ENCODE measurements at regions not wholly inside any gene's neighbourhood (a gene's known extent, or its start where the extent isn't known, plus 50 kb on each side); places are given as distances from the start of the nearest gene placed in this dataset.

DNA sequence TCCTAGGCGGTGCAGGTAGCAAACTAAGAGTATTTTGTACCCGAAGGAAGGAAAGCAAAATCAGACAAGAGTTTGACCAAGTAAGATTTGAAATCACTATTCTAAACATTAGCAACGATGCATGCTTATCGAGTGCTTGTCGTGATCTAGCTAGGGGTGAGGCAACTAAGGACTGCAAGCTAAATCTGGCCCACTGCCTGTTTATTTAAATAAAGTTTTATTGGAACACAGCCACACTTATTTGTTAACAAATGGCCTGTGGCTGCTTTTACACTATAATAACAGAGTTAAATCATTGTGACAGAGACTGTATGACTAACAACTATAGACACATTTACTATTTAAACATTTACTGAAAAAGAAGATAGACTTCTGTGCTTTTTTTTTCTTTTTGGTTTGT, 983.6 kb downstream of the VRK1 start:
- no peak for DNase-seq
- no peak overlapping the region for H3K4me3 Mint-ChIP-seq
- no peak overlapping the region for H3K27ac Mint-ChIP-seq
- H3K9me3 Mint-ChIP-seq, result peaks cover 2 to 5% of the 10 kb centered on the region in 2 donors
- H3K36me3 Mint-ChIP-seq (ENCODE audit: insufficient read depth in 2 of 2), result no peaks in the 10 kb centered on the region
- peaks cover 45% of the 10 kb centered on the region for H3K4me1 Mint-ChIP-seq (ENCODE audit: low read depth)
- ATAC-seq (replicated peaks in 1 of 2), result no peak
- H3K27me3 Mint-ChIP-seq (ENCODE audit: low read depth), result no peaks in the 10 kb centered on the region

DNA sequence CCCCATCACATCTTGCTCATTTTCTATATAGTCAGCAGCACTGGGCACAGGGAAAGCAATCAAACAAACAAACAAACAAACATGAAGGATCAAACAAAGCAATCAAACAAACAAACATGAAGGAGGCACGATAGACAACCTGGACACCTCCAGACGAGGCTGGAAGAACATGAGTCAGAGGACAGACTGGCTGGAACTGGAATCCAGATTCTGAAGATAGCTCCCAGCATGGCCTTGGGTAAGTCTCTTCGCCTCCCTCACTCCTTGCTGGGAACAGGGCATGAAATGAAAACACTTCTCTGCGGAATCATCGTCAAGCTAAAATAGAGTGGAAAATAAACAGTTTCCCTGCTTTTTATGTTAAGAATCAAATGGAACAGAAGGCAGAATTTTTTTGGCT, 984.8 kb downstream of the VRK1 start:
- Mint-ChIP-seq H3K9me3 (peaks cover 2 to 5% of the 10 kb centered on the region in 2 donors), H3K27me3 (ENCODE audit: low read depth) (no peaks in the 10 kb centered on the region), H3K27ac (no peak overlapping the region), H3K4me3 (peak overlapping the region in 1 of 2 donors; percentile 33), H3K4me1 (ENCODE audit: low read depth) (peaks cover 43% of the 10 kb centered on the region), H3K36me3 (ENCODE audit: insufficient read depth in 2 of 2) (no peaks in the 10 kb centered on the region)
- DNase-seq (no peak), ATAC-seq (replicated peaks in 1 of 2) (no peak)

DNA sequence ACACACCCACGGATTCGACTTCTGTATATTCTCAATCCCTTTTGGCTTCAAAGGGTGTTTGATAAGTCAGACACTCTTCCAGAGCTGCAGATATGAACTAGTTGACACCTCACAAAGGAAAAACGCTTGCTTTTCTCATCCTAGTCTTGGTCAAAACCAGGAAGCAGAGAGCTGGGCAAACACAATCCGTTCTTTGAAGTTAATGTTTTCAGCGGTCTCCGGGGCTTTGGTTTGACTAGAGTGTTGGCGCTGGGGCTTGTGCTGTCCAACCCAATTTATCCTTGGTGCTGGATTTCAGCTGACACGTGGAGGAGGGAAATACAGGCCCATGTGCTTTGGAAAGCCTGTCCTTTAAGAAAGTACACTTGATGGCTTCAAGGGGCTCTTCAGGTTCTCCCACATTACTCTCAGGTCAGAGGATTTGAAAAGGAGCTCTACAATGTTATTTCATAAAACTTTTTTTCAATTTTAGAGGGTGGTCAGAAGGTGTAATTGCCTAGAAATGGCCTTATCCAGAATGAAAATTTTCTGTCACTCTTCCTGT, 985.8 kb downstream of the VRK1 start:
- Mint-ChIP-seq H3K4me3 (no peak overlapping the region), H3K36me3 (ENCODE audit: insufficient read depth in 2 of 2) (no peaks in the 10 kb centered on the region), H3K27me3 (ENCODE audit: low read depth) (no peaks in the 10 kb centered on the region), H3K9me3 (peaks cover 2 to 5% of the 10 kb centered on the region in 2 donors), H3K4me1 (ENCODE audit: low read depth) (peaks cover 33% of the 10 kb centered on the region), H3K27ac (no peak overlapping the region)
- no peak for ATAC-seq (replicated peaks in 1 of 2)
- no peak for DNase-seq

DNA sequence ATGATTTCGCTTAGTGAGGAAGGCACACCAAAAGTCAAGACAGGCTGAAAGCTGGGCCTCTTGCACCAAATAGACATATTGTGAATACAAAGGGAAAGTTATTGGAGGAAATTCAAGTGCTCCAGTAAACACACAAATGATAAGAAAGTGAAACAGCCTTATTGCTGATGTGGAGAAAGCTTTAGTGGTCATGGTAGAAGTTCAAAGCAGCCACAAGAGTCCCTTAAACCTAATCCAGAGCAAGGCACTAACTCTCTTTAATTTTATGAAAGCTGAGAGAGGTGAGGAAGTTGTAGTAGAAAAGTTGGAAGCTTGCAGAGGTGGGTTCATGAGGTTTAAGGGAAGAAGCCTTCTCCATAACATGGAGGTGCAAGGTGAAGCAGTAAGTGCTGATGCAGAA, 988.3 kb downstream of the VRK1 start:
- Mint-ChIP-seq H3K4me3 (no peak overlapping the region), H3K36me3 (ENCODE audit: insufficient read depth in 2 of 2) (no peaks in the 10 kb centered on the region), H3K27me3 (ENCODE audit: low read depth) (no peaks in the 10 kb centered on the region), H3K4me1 (ENCODE audit: low read depth) (peaks cover 27% of the 10 kb centered on the region), H3K9me3 (peaks cover 0 to 1% of the 10 kb centered on the region in 2 donors), H3K27ac (peak overlapping the region; percentile 18)
- DNase-seq (no peak), ATAC-seq (replicated peaks in 1 of 2) (no peak)

DNA sequence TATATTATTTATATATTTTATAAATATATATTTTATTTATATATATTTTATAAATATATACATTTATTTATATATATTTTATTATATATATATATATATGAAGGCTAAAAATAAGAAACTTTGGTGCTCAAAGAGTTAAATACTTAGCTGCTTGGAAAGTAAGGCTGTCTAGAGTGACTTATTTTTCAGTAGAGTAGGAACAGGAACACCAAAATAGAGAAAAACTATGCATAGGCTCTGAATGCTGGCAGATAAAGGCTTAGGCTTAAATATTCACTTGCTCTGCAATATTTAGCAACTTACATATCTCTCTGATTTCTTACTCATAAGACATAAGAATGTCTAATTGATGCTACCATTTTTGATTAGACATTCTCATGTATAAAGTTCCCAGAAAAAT, 991.2 kb downstream of the VRK1 start:
- H3K4me3 Mint-ChIP-seq, result no peak overlapping the region
- no peak overlapping the region for H3K27ac Mint-ChIP-seq
- H3K9me3 Mint-ChIP-seq, result no peaks in the 10 kb centered on the region
- H3K27me3 Mint-ChIP-seq (ENCODE audit: low read depth), result no peaks in the 10 kb centered on the region
- H3K4me1 Mint-ChIP-seq (ENCODE audit: low read depth), result peaks cover 20% of the 10 kb centered on the region
- peak in 1 of 2 donors; percentile 52 for ATAC-seq (replicated peaks in 1 of 2)
- no peaks in the 10 kb centered on the region for H3K36me3 Mint-ChIP-seq (ENCODE audit: insufficient read depth in 2 of 2)
- DNase-seq, result no peak

DNA sequence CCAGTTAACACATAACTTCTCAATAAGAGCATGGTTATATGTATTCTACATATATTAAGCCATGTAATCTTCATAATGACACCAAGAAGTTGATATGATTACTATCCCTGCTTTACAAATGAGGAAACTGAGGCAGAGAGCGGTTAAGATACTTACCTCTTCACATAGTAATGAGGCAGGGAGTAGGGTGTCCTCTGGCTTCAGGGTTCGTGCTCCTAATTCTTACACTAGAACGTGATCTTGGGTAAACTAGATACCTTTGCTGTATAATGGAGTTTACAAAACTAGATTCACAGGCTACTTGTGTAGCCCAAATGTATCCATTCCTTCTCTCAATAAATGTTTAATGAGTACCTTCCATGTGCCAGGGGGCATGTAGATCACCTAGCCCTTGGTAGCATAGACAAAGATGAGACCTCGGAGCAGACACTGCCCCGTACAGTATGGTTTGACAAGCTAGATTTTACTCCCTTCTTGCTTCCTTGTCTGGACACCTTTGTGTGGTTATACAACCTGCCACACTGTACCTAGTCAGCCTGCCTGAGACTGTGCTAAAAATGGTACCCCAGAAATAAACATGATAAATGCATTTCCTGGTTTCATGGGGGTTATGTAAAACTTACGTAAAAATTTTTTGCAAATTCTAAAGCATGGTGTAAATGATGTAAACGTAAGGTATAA, 991.8 kb downstream of the VRK1 start:
- no peak overlapping the region for H3K27ac Mint-ChIP-seq
- no peaks in the 10 kb centered on the region for H3K9me3 Mint-ChIP-seq
- DNase-seq (no peak), ATAC-seq (replicated peaks in 1 of 2) (peak; percentile 58)
- H3K4me3 Mint-ChIP-seq, result no peak overlapping the region
- no peaks in the 10 kb centered on the region for H3K27me3 Mint-ChIP-seq (ENCODE audit: low read depth)
- no peaks in the 10 kb centered on the region for H3K36me3 Mint-ChIP-seq (ENCODE audit: insufficient read depth in 2 of 2)
- peaks cover 18% of the 10 kb centered on the region for H3K4me1 Mint-ChIP-seq (ENCODE audit: low read depth)

DNA sequence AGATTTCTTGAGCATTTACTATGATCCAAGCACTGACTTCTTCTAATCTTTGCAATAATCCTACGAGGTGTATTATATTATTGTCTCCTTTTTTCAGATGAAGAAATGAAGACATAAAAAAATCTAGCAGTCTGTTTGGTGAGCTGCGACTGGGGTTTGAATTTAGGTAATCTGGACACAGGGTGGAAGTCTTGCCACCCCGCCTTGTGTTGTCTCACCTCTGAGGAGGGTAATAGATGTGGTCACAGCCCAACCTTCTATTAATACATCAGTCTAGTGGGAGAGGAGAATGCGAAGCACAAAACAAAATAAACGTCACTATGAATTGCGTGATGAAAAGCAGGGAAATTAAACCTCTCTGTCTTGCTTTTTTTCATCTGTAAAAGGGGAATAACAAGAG, 993.9 kb downstream of the VRK1 start:
- DNase-seq, result no peak
- Mint-ChIP-seq H3K4me3 (no peak overlapping the region), H3K27ac (no peak overlapping the region), H3K9me3 (no peaks in the 10 kb centered on the region), H3K36me3 (ENCODE audit: insufficient read depth in 2 of 2) (no peaks in the 10 kb centered on the region), H3K27me3 (ENCODE audit: low read depth) (no peaks in the 10 kb centered on the region), H3K4me1 (ENCODE audit: low read depth) (no peaks in the 10 kb centered on the region)
- no peak for ATAC-seq (replicated peaks in 1 of 2)

DNA sequence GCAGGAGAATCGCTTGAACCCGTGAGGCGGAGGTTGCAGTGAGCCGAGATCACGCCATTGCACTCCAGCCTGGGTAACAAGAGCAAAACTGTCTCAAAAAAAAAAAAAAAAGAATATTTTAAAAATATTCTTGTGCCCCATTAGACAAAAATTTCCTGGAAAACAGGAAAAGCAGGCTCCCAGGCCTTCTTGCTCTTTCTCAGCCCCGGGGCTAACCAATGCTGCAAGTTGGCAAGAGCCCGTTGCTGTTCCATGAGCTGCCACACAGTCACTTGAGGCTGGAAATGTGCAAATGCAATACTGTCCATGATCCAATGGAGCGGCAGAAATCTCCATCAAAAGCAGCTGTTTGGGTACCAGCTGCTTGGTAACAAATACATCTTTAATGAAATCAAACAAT, 994.7 kb downstream of the VRK1 start:
- Mint-ChIP-seq H3K27me3 (ENCODE audit: low read depth) (no peaks in the 10 kb centered on the region), H3K9me3 (no peaks in the 10 kb centered on the region), H3K36me3 (ENCODE audit: insufficient read depth in 2 of 2) (no peaks in the 10 kb centered on the region), H3K4me1 (ENCODE audit: low read depth) (peaks cover 6% of the 10 kb centered on the region), H3K4me3 (no peak overlapping the region), H3K27ac (no peak overlapping the region)
- DNase-seq (no peak), ATAC-seq (replicated peaks in 1 of 2) (no peak)

DNA sequence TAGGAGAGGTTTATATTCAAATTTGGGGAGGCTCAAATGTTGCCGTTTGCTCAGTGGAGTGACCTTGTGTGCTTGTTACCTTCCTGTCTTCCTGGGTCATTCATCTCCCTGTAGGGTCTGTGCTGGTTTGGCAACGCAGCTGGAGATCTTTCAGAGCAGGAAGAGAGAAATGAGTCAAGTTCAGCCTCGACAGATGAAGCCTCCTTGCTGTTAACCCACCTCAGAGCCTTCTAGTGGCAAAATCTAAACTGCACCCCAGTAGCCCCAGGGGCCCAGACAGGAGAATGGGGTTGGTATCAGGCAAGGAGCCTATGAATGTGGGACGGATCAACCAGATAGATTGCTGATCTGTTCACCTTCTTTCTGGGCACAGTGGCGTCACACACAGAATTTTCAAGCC, 999.3 kb downstream of the VRK1 start:
- Mint-ChIP-seq H3K4me1 (ENCODE audit: low read depth) (peaks cover 20% of the 10 kb centered on the region), H3K9me3 (no peaks in the 10 kb centered on the region), H3K27me3 (ENCODE audit: low read depth) (no peaks in the 10 kb centered on the region), H3K4me3 (no peak overlapping the region), H3K36me3 (ENCODE audit: insufficient read depth in 2 of 2) (no peaks in the 10 kb centered on the region), H3K27ac (no peak overlapping the region)
- ATAC-seq (replicated peaks in 1 of 2), result peak; percentile 24 to 60
- peak in 1 of 2 donors; percentile 9 for DNase-seq

DNA sequence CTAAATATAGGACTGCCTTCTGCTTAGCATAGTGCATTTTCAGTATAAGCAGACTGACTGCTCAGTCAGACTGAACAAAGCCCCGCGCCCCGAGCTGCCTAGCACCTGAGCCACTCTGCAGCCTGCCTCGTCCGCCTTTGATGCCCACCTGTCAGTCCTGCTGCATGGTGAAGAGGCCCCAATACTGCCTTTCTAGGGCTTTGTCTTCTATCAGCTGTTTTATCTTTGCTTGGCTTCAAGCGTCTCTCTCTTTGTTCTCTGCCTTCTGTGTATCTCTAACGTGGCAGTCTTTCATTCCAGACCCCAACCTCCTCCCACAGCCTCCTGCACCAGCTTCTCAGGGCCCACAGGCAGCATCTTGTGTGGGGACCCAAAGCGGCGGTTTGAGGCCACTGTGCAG, 1001.0 kb downstream of the VRK1 start:
- DNase-seq (no peak), ATAC-seq (replicated peaks in 1 of 2) (no peak)
- peaks cover 20% of the 10 kb centered on the region for H3K4me1 Mint-ChIP-seq (ENCODE audit: low read depth)
- no peaks in the 10 kb centered on the region for H3K27me3 Mint-ChIP-seq (ENCODE audit: low read depth)
- no peak overlapping the region for H3K4me3 Mint-ChIP-seq
- H3K27ac Mint-ChIP-seq, result peak overlapping the region; percentile 5
- H3K36me3 Mint-ChIP-seq (ENCODE audit: insufficient read depth in 2 of 2), result no peaks in the 10 kb centered on the region
- H3K9me3 Mint-ChIP-seq, result no peaks in the 10 kb centered on the region

DNA sequence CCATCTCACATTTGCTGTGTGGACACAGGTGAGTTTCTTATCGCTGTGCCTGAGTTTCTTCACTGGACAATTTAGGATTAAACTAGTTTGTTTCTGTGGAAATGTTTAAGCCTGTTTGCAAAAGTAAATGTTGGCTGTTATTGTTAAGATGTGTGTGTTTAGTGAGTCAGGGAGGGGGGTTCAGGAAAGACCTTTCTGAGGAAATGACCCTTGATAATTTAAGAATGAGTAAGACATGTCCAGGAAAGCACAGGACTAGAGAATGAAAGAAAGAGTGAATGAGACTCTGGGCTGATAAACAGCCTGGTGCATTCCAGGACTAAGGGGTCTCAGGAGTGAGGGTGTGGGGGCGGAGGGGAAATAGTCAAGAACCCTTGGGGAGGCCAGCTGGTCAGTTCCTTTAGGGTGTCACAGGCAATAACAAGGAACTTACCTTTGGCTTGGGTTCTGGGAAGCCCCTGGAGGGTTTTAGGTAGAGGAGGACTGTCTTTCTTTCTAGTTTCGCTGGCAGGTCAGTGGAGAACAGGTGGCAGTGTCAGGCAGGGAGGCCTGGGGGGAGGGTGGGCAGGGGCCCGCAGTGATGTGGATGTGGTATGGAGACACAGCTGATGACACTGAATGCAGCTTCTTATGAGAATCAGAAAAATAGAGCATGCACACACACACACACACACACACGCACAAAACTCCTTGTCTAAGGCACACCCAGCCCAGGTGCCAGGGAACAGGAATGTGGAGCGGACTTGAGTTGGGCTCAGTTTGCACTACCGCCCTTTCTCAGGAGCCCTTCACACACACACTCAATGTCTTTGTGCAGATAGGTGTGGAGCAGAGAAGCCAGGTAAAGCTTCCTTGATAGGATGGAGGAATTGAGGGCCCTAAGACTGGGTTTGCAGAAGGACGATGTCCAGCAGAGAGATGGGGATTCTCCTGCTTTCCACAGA, 1005.5 kb downstream of the VRK1 start:
- Mint-ChIP-seq H3K4me1 (ENCODE audit: low read depth) (peaks cover 9% of the 10 kb centered on the region), H3K36me3 (ENCODE audit: insufficient read depth in 2 of 2) (peaks cover 0 to 3% of the 10 kb centered on the region in 2 donors), H3K4me3 (no peak overlapping the region), H3K9me3 (no peaks in the 10 kb centered on the region), H3K27ac (no peak overlapping the region), H3K27me3 (ENCODE audit: low read depth) (no peaks in the 10 kb centered on the region)
- no peak for DNase-seq
- ATAC-seq (replicated peaks in 1 of 2), result no peak

DNA sequence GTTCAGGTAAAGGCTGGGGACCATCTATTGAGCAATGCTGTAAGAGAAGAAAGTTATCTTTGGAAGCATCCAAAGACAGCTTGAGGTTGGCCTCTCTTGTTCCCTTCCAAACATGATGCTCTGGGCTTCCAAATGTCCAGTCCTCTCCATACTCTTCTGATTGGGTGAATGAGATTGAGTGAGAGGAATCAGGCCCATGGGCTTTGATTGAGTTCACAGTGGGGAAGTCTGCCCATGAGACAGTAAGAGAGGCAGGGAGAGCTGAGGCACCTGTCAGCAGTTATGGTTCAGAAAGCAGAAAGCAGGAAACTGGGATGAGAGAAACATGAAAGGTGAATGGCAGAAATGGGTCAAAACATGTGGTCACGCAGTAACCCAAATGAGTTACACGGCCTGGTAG, 1006.9 kb downstream of the VRK1 start:
- no peaks in the 10 kb centered on the region for H3K9me3 Mint-ChIP-seq
- no peaks in the 10 kb centered on the region for H3K4me1 Mint-ChIP-seq (ENCODE audit: low read depth)

DNA sequence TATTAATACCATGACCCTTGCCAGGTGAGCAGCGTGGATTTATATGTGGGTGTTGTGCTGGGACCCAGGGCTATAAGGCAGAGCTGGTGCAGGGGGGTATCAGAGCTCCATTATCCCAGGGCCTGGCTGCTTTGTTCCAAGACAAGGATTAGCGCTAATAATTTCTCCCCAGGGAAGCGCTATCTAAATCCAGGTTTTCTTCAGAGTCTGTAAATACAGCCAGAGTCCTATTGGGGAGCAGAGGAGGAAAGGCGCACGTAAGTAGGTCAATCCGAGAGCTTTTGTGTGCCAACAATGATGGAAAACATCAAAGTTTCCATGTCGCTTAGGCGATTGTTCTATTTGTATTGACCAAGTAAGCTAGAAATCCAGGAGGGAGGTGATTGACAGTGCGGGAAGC, 1009.7 kb downstream of the VRK1 start:
- H3K27ac Mint-ChIP-seq, result no peak overlapping the region
- no peak for ATAC-seq (replicated peaks in 1 of 2)

More for the DNA sequence above, 1006.9 kb downstream of the VRK1 start:
- no peak overlapping the region for H3K27ac Mint-ChIP-seq
- peaks cover 0 to 3% of the 10 kb centered on the region in 2 donors for H3K36me3 Mint-ChIP-seq (ENCODE audit: insufficient read depth in 2 of 2)
- no peak overlapping the region for H3K4me3 Mint-ChIP-seq
- no peaks in the 10 kb centered on the region for H3K27me3 Mint-ChIP-seq (ENCODE audit: low read depth)
- DNase-seq (no peak), ATAC-seq (replicated peaks in 1 of 2) (no peak)

More for the DNA sequence above, 1009.7 kb downstream of the VRK1 start:
- Mint-ChIP-seq H3K4me3 (no peak overlapping the region), H3K27me3 (ENCODE audit: low read depth) (no peaks in the 10 kb centered on the region), H3K4me1 (ENCODE audit: low read depth) (no peaks in the 10 kb centered on the region), H3K36me3 (ENCODE audit: insufficient read depth in 2 of 2) (peaks cover 0 to 3% of the 10 kb centered on the region in 2 donors), H3K9me3 (no peaks in the 10 kb centered on the region)
- DNase-seq, result no peak
